Fibroblast of mammary gland (primary cell): ENCODE measurements at regions not wholly inside any gene's neighbourhood (a gene's known extent, or its start where the extent isn't known, plus 50 kb on each side); places are given as distances from the start of the nearest gene placed in this dataset.

Experiments used
- DNase-seq: peaks from one replicate; pipeline ENCODE4 v3.0.0-alpha.2; 2010; ENCODE audit warnings: low read depth
- H3K4me3 ChIP-seq: 2 replicates; pipeline ENCODE4 v1.5.1; 2011; ENCODE audit warnings: low read depth, mild to moderate bottlenecking, low read length, moderate library complexity; ENCODE audit not compliant: control insufficient read depth
- TF ChIP-seq, protein P1 (sequence below): conservative IDR thresholded peaks from 2 replicates; pipeline ENCODE4 v1.5.1; 2011; ENCODE audit warnings: low read depth, low read length, inconsistent platforms; ENCODE audit not compliant: control insufficient read depth, insufficient read depth

DNA sequence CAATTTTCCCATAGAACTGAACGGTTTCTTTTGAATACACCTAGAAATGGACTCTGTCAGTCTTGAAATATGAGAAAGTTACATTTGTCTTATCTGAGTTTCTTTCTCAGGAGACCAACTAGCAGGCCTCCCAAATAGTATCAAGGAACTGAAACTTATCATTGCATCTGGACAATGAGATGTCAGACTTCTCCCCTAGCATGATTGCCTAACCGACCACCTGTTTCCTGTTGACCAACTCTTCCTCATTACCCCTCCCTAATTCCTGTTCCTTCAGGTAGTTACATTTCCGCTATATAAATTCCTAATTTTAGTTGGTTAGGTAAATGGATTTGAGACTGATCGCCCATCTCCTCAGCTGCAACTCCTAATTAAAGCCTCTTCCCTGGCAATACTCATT is 1587.3 kb downstream of the NCAM2 start:
- no peak for DNase-seq
- no peak overlapping the region for H3K4me3 ChIP-seq
- TF ChIP-seq, protein P1, sequence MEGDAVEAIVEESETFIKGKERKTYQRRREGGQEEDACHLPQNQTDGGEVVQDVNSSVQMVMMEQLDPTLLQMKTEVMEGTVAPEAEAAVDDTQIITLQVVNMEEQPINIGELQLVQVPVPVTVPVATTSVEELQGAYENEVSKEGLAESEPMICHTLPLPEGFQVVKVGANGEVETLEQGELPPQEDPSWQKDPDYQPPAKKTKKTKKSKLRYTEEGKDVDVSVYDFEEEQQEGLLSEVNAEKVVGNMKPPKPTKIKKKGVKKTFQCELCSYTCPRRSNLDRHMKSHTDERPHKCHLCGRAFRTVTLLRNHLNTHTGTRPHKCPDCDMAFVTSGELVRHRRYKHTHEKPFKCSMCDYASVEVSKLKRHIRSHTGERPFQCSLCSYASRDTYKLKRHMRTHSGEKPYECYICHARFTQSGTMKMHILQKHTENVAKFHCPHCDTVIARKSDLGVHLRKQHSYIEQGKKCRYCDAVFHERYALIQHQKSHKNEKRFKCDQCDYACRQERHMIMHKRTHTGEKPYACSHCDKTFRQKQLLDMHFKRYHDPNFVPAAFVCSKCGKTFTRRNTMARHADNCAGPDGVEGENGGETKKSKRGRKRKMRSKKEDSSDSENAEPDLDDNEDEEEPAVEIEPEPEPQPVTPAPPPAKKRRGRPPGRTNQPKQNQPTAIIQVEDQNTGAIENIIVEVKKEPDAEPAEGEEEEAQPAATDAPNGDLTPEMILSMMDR = no peak

DNA sequence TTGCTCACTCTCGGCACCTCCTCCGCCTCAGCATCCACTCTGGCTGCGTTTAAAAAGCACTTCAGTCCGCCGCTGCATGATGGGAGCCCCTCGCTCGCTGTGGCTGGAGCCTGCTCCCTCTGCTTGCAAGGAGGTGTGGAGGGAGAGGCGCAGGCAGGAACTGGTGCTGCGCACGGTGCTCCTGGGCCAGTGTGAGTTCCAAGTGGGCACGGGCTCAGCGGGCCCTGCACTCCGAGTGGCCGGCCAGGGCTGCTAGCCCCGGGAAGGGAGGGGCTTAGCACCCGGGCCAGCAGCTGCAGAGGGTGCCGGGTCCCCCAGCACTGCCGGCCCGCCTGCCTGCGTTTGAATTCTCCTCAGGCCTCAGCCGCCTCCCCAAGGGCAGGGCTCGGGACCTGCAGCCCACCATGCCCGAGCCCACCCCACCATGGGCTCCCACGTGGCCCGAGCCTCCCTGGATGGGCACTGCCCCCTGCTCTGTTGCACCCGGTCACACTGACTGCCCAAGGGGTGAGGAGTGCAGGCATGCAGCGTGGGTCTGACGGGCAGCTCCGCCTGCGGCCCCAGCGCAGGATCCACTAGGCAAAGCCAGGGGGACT is 1599.5 kb downstream of the NCAM2 start:
- TF ChIP-seq, protein P1 = no peak
- DNase-seq = no peak
- no peak overlapping the region for H3K4me3 ChIP-seq

DNA sequence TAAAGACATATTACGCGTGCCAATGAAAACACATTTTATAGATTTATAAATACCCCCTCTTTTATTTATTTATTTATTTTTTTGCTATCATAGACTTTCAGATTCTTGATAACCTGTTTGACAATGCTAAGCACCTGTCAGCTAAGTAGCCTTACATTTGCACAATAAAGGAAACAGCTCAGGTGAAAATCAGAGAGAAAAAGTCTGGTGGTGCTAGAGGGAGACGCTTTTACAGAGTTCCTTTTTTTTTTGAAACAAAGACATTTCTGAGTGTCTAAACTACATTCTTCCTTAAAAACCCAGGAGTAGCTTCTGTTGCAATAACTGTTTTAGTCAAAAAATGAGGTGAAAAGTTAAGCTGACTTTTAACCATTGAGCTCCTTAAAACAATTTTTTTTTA is 1611.6 kb downstream of the NCAM2 start:
- no peak overlapping the region for H3K4me3 ChIP-seq
- no peak for DNase-seq
- TF ChIP-seq, protein P1 = no peak

DNA sequence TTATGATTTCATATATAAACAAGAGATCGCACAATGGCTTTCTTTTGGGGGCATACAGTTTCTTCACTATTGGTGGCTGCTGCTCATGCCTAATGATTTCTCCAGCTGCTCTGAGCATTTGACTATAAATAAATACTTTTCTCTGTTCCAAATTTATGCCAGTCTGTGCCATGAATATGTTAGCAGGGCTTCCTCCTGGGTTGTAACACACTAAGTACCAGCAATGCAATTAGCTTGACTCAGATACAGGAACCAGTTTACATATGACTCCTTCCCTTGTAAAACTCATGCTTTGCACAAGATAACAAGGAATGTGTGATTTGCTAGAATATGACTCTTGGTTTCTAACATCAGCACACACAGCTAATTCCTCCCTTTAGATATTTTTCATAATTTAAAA is 1629.7 kb downstream of the NCAM2 start:
- TF ChIP-seq, protein P1 = no peak
- no peak for DNase-seq
- no peak overlapping the region for H3K4me3 ChIP-seq

DNA sequence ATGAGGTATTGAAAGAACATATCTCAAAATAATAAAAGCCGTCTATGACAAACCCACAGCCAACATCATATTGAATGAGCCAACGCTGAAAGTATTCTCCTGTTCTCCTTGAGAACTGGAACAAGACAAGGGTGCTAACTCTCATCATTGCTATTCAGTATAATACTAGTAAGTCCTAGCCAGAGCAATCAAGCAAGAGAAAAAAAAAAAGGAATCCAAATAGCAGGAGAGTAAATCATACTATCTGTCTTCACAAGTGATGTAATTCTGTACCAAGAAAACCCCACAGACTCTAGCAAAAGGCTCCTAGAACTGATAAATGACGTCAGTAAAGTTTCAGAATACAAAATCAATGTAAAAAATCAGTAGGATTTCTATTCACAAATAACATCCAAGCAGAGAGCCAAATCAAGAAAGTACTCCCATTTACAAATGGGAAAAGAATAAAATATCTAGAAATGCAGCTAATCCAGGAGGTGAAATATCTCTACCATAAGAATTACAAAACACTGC is 1632.8 kb downstream of the NCAM2 start:
- TF ChIP-seq, protein P1 = no peak
- H3K4me3 ChIP-seq = no peak overlapping the region
- DNase-seq = no peak

DNA sequence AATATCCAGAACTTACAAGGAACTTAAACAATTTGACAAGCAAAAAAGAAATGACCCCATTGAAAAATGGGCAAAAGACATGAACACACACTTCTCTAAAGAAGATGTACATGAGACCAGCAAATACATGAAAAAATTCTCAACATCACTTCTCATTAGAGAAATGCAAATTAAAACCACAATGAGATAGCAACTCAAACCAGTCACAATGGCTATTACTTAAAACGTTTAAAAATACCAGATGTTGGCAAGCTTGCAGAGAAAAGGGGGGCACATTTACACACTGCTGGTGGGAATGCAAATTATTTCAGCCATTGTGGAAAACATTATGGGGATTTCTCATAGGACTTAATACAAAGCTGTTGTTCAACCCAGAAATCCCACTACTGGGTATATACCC is 1634.0 kb downstream of the NCAM2 start:
- no peak for DNase-seq
- TF ChIP-seq, protein P1 = no peak
- H3K4me3 ChIP-seq = no peak overlapping the region

DNA sequence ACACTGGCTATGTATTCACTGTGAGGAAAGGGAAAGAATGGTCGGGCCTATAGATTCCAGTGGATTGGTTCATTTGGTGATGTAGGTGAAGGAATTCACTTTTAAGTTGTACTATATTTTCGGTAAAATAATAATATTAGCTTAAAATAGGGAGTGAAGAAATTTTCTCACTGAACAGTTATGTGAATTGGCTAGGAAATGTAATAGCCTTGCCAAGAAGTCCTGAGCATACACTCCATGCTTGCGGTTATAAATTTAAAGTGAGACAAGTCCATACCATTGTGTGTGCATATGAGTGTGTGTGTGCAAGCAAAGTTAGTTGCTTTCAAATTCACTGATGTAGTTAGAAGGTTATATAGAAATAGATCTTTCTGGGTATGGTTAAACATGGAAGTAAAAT is 1651.0 kb downstream of the NCAM2 start:
- TF ChIP-seq, protein P1 = no peak
- no peak for DNase-seq
- no peak overlapping the region for H3K4me3 ChIP-seq
